ENCODE measurements at regions not wholly inside any gene's neighbourhood (a gene's known extent, or its start where the extent isn't known, plus 50 kb on each side); places are given as distances from the start of the nearest gene placed in this dataset.
"Not testable (repeated sequence)": the region's sequence is repeated elsewhere in the genome, so short reads cannot be mapped to it uniquely, and the experiment has no call there.

- no peak for DNase-seq
Observed at GRCh38 chr20:54324652-54325285, 116.9 kb downstream of the PFDN4 start.

GRCh38 chr20:54335299-54335698, 127.4 kb downstream of the PFDN4 start:
- DNase-seq = no peak

GRCh38 chr20:54337144-54337543, 129.3 kb downstream of the PFDN4 start:
- DNase-seq = no peak

GRCh38 chr20:54339093-54339492, 131.2 kb downstream of the PFDN4 start:
- DNase-seq = no peak

- no peak for DNase-seq
Observed at GRCh38 chr20:54340206-54340605, 132.3 kb downstream of the PFDN4 start.

- DNase-seq = no peak
Observed at GRCh38 chr20:54340667-54341081, 132.8 kb downstream of the PFDN4 start.

- DNase-seq = no peak
Observed at GRCh38 chr20:54342258-54342920, 133.0 kb upstream of the DOK5 start.

GRCh38 chr20:54343099-54343498, 132.3 kb upstream of the DOK5 start:
- DNase-seq = no peak

- DNase-seq = no peak
Observed at GRCh38 chr20:54343634-54344033, 131.8 kb upstream of the DOK5 start.

- DNase-seq = no peak
Observed at GRCh38 chr20:54344832-54345231, 130.6 kb upstream of the DOK5 start.

GRCh38 chr20:54345301-54345724, 130.1 kb upstream of the DOK5 start:
- DNase-seq = no peak

- DNase-seq = no peak
Observed at GRCh38 chr20:54345821-54346220, 129.6 kb upstream of the DOK5 start.

GRCh38 chr20:54346276-54346675, 129.1 kb upstream of the DOK5 start:
- DNase-seq = no peak

GRCh38 chr20:54347166-54347833, 128.1 kb upstream of the DOK5 start:
- no peak for DNase-seq

- no peak for DNase-seq
Observed at GRCh38 chr20:54350415-54350814, 125.0 kb upstream of the DOK5 start.

GRCh38 chr20:54351371-54352136, 123.8 kb upstream of the DOK5 start:
- DNase-seq = no peak

GRCh38 chr20:54352541-54352940, 122.9 kb upstream of the DOK5 start:
- DNase-seq = not testable (repeated sequence)

- DNase-seq = no peak
Observed at GRCh38 chr20:54353292-54353691, 122.1 kb upstream of the DOK5 start.

GRCh38 chr20:54355631-54356280, 119.6 kb upstream of the DOK5 start:
- no peak for DNase-seq

GRCh38 chr20:54356801-54357200, 118.6 kb upstream of the DOK5 start:
- DNase-seq = no peak

- no peak for DNase-seq
Observed at GRCh38 chr20:54361475-54361874, 113.9 kb upstream of the DOK5 start.

- DNase-seq = peak; percentile 68
Observed at GRCh38 chr20:54362283-54362682, 113.1 kb upstream of the DOK5 start.

- DNase-seq = no peak
Observed at GRCh38 chr20:54364365-54364764, 111.0 kb upstream of the DOK5 start.
